Osteoblast (primary cell): ENCODE measurements at regions not wholly inside any gene's neighbourhood (a gene's known extent, or its start where the extent isn't known, plus 50 kb on each side); places are given as distances from the start of the nearest gene placed in this dataset.
A peak's percentile ranks its signal among the peaks of the same experiment; 100 is the strongest.

Experiments used
- DNase-seq: peaks from one replicate; pipeline ENCODE4 v3.0.0; 2011; ENCODE audit warnings: low spot score, mixed read lengths; ENCODE audit not compliant: insufficient read length; ENCODE audit errors: missing footprints
- H2AFZ ChIP-seq: 2 replicates; pipeline ENCODE4 v1.6.0; 2011; ENCODE audit warnings: mild to moderate bottlenecking, low read length
- H3K27ac ChIP-seq: 2 replicates; pipeline ENCODE4 v1.5.1; 2011; ENCODE audit warnings: mild to moderate bottlenecking, low read depth, low read length, moderate library complexity
- H3K27me3 ChIP-seq: 2 replicates; pipeline ENCODE4 v1.6.0; 2012; ENCODE audit warnings: mild to moderate bottlenecking, control low read depth, inconsistent platforms, low read length, moderate library complexity; ENCODE audit not compliant: insufficient read depth
- H3K36me3 ChIP-seq: 2 replicates; pipeline ENCODE4 v1.5.1; 2011; ENCODE audit warnings: mild to moderate bottlenecking, low read length, control low read depth, moderate library complexity; ENCODE audit not compliant: insufficient read depth
- H3K4me1 ChIP-seq: 2 replicates; pipeline ENCODE4 v1.5.1; 2011; ENCODE audit warnings: mild to moderate bottlenecking, low read length, control low read depth, moderate library complexity; ENCODE audit not compliant: insufficient read depth
- H3K4me2 ChIP-seq: 2 replicates; pipeline ENCODE4 v1.6.0; 2011; ENCODE audit warnings: mild to moderate bottlenecking, low read length; ENCODE audit not compliant: insufficient read depth
- H3K4me3 ChIP-seq: fragments of 200-600 bp; sonication (generic); 3 replicates; pipeline ENCODE4 v1.5.1; 2012; ENCODE audit warnings: mild to moderate bottlenecking, low read length, inconsistent platforms; ENCODE audit not compliant: insufficient read depth
- H3K79me2 ChIP-seq: 2 replicates; pipeline ENCODE4 v1.6.0; 2012; ENCODE audit warnings: mild to moderate bottlenecking, low read length, control low read depth, inconsistent platforms; ENCODE audit not compliant: insufficient read depth
- H3K9me3 ChIP-seq: 2 replicates; pipeline ENCODE4 v1.5.1; 2011; ENCODE audit warnings: low read depth, low read length, control low read depth
- H4K20me1 ChIP-seq: 2 replicates; pipeline ENCODE4 v1.6.0; 2012; ENCODE audit warnings: mild to moderate bottlenecking, low read length, control low read depth; ENCODE audit not compliant: insufficient read depth
- TF ChIP-seq, protein P1 (sequence below): IDR thresholded peaks from 2 replicates; pipeline ENCODE4 v1.5.1; 2011; ENCODE audit warnings: mild to moderate bottlenecking, low read depth, low read length, moderate library complexity; ENCODE audit errors: extremely low read depth

DNA sequence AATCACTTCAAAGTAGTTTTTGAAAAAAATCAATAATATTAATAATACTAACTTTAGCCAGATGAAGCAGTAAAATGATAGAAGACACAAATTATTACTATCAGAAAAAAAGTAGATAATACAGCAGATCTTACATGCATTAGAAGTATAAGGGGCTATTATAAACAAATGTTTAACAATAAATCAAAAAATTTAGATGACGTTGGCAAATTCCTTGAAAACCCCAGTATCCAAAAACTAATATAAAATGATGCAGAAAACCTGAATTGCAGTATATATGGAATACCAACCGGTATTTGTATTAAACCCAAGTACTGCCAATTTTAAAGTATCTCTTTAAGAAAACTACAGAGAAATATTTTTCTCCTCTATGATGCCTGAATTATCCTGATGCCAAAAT, 573.3 kb upstream of the CTNND2 start:
- Histone ChIP-seq H3K79me2 (no peaks in the 10 kb centered on the region), H3K27ac (no peak overlapping the region), H3K4me3 (no peak overlapping the region), H3K4me1 (no peaks in the 10 kb centered on the region), H3K9me3 (no peaks in the 10 kb centered on the region), H4K20me1 (no peaks in the 10 kb centered on the region), H3K27me3 (no peaks in the 10 kb centered on the region), H3K4me2 (no peak overlapping the region), H2AFZ (no peak overlapping the region), H3K36me3 (no peaks in the 10 kb centered on the region)
- DNase-seq = no peak
- TF ChIP-seq, protein P1, sequence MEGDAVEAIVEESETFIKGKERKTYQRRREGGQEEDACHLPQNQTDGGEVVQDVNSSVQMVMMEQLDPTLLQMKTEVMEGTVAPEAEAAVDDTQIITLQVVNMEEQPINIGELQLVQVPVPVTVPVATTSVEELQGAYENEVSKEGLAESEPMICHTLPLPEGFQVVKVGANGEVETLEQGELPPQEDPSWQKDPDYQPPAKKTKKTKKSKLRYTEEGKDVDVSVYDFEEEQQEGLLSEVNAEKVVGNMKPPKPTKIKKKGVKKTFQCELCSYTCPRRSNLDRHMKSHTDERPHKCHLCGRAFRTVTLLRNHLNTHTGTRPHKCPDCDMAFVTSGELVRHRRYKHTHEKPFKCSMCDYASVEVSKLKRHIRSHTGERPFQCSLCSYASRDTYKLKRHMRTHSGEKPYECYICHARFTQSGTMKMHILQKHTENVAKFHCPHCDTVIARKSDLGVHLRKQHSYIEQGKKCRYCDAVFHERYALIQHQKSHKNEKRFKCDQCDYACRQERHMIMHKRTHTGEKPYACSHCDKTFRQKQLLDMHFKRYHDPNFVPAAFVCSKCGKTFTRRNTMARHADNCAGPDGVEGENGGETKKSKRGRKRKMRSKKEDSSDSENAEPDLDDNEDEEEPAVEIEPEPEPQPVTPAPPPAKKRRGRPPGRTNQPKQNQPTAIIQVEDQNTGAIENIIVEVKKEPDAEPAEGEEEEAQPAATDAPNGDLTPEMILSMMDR = no peak

DNA sequence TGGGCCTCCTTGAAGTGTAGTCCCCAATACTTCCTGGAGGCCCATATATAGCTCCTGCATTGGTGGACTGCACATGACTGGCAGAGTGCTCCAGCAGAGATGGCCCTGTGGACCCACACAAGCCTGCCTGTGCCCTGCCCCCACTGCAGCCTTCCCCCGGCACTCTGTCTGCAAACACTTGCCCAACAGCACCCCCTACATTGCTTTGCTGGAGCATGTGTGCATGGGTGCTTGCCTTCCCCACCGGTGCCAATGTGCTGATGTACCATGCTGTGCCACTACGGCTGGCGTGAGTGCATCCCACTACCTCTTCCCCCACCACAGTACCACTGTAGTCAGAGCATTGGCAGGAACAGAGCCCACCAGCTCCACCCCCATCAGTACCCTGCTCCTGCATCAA, 563.6 kb upstream of the CTNND2 start:
- no peaks in the 10 kb centered on the region for H3K9me3 ChIP-seq

DNA sequence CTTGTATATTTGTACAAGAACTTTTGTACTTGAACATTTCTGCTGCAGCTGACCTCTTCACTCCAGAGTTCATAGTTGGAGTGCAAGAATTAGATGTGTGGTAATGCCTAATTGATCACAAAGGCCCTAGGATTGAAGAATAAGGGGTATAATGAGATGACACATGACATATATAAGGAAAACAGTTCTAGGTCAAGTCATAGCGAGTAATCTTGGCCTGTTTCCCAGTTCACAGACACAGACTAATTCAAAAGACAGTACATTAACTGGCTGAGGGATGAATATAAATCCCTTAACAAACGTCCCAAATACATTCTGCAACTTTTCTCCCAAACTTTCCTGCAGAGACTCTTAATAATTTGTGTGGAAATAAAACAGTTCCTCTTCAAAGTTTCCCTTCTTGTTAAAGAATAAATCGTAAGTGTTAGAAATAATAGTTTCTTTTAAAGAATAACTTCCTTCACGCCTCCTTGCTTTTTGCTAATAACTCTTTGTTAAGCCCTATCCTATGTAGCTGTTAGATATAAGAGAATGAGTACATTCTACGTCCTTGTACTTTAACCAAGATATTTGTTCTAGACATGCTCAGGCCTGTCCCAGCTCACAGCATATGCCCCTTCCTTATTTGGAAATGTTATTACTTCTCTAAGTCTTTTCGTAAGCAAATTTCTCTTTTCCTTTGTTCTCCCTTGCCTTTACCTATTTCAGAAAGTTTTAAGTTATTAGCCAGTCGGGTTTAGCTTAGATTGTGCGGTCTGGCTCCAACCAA, 556.4 kb upstream of the CTNND2 start:
- TF ChIP-seq, protein P1 = no peak
- H3K4me3 ChIP-seq = no peak overlapping the region
- no peak for DNase-seq

More for the DNA sequence above, 563.6 kb upstream of the CTNND2 start:
- no peak overlapping the region for H3K4me3 ChIP-seq
- no peaks in the 10 kb centered on the region for H4K20me1 ChIP-seq
- TF ChIP-seq, protein P1 = no peak
- no peaks in the 10 kb centered on the region for H3K79me2 ChIP-seq
- H3K27me3 ChIP-seq = no peaks in the 10 kb centered on the region
- peak; percentile 8 for DNase-seq
- H3K36me3 ChIP-seq = no peaks in the 10 kb centered on the region
- H3K4me1 ChIP-seq = no peaks in the 10 kb centered on the region
- no peak overlapping the region for H2AFZ ChIP-seq
- no peak overlapping the region for H3K27ac ChIP-seq
- no peak overlapping the region for H3K4me2 ChIP-seq

DNA sequence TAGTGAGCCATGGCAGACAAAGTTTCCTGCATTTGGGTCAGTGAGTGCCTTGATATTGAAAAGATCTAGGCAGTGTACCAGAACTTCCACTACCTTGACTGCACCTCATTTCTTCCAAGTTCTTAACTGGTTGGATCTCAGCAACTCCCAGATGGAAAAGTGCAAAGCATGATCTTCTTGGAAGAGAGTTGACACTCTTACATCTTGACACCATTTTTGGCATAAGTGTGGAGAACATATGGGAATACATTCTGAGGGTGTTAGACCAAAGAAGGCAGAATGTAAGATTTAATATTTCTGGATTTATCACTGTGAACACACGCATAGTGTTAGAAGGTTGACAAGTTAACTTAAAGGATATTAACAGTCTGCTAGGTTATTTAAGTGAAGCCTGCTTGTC, 555.1 kb upstream of the CTNND2 start:
- Histone ChIP-seq H3K36me3 (no peaks in the 10 kb centered on the region), H3K27me3 (no peaks in the 10 kb centered on the region), H3K4me3 (no peak overlapping the region), H3K4me1 (no peaks in the 10 kb centered on the region), H3K27ac (no peak overlapping the region), H2AFZ (no peak overlapping the region), H3K4me2 (no peak overlapping the region), H3K79me2 (no peaks in the 10 kb centered on the region), H4K20me1 (no peaks in the 10 kb centered on the region), H3K9me3 (peaks cover 4% of the 10 kb centered on the region)
- TF ChIP-seq, protein P1 = no peak
- DNase-seq = no peak

More for the DNA sequence above, 556.4 kb upstream of the CTNND2 start:
- H3K4me2 ChIP-seq = no peak overlapping the region
- H3K9me3 ChIP-seq = peaks cover 4% of the 10 kb centered on the region
- H3K27ac ChIP-seq = no peak overlapping the region
- H3K27me3 ChIP-seq = no peaks in the 10 kb centered on the region
- H3K36me3 ChIP-seq = no peaks in the 10 kb centered on the region
- no peaks in the 10 kb centered on the region for H3K79me2 ChIP-seq
- no peak overlapping the region for H2AFZ ChIP-seq
- H4K20me1 ChIP-seq = no peaks in the 10 kb centered on the region
- no peaks in the 10 kb centered on the region for H3K4me1 ChIP-seq
